ENCODE measurements at regions not wholly inside any gene's neighbourhood (a gene's known extent, or its start where the extent isn't known, plus 50 kb on each side); places are given as distances from the start of the nearest gene placed in this dataset.
"Not testable (repeated sequence)": the region's sequence is repeated elsewhere in the genome, so short reads cannot be mapped to it uniquely, and the experiment has no call there.

DNA sequence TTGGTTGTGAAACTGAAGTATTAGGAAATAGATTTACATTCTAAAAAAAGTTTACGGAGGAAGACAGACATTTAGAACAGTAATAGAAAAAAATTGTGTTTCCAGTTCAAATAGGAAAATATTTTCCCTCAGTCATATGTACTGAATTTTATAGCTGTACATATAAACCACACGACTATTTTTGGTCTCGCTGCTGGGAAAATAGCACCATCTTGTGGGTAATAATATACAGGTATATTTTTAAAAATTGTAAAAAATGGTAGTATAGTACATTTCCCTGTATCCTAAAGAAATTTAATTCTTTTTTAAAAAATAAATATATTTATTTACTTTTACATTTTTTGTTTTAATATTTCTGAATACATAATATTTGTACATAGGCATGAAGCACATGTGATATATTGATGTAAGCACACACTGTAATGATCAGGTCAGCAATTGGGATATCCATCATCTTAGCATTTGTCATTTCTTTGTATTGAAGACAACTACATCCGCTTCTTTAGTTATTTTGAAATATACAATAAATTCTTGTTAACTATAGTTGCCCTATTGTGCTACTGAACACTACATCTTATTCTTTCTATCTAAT lies 168.6 kb downstream of the ALX1 start:
- H3K27ac ChIP-seq (ENCODE audit: low read depth in 2 of 2, low read length in 1 of 2): no peak overlapping the region
- H3K4me3 ChIP-seq (ENCODE audit: low read depth in 1 of 2, low read length in 2 of 2): no peak overlapping the region
- H3K27me3 ChIP-seq (ENCODE audit: control insufficient read depth in 1 of 2, insufficient read depth in 2 of 2, low read length in 2 of 2): no peaks in the 10 kb centered on the region
- WGBS, 2 donors: 41 to 43% methylated on average over 4 of the region's 4 CpGs
- no peaks in the 10 kb centered on the region for H3K36me3 ChIP-seq (ENCODE audit: control insufficient read depth in 2 of 2, insufficient read depth in 2 of 2, low read length in 1 of 2)
- no peaks in the 10 kb centered on the region for H3K9me3 ChIP-seq (ENCODE audit: control insufficient read depth in 2 of 2, insufficient read depth in 1 of 2, low read depth in 1 of 2, low read length in 1 of 2)
- no peaks in the 10 kb centered on the region for H3K4me1 ChIP-seq (ENCODE audit: control insufficient read depth in 2 of 2, insufficient read depth in 2 of 2, low read length in 1 of 2)

DNA sequence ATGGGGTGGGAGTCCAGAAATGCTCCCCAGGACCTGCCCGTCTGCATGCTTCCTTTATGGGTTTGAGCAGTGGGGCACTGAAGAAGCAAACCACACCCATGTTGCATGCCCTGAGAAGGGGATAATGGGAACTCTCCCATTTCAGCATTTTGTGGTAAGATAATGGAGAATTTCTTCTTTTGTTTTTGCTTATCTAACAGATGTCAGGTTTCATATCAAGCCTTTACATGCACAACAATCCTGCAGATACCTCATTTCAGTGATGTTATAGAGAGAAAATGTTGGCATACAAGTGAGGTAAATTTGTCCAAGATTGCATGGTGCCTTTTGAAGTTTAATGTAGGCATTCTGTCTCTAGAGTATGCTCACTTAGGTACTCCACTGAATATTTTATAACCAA lies 177.0 kb downstream of the ALX1 start:
- Histone ChIP-seq H3K36me3 (ENCODE audit: control insufficient read depth in 2 of 2, insufficient read depth in 2 of 2, low read length in 1 of 2) (no peaks in the 10 kb centered on the region), H3K27ac (ENCODE audit: low read depth in 2 of 2, low read length in 1 of 2) (no peak overlapping the region), H3K27me3 (ENCODE audit: control insufficient read depth in 1 of 2, insufficient read depth in 2 of 2, low read length in 2 of 2) (no peaks in the 10 kb centered on the region), H3K9me3 (ENCODE audit: control insufficient read depth in 2 of 2, insufficient read depth in 1 of 2, low read depth in 1 of 2, low read length in 1 of 2) (no peaks in the 10 kb centered on the region), H3K4me3 (ENCODE audit: low read depth in 1 of 2, low read length in 2 of 2) (no peak overlapping the region), H3K4me1 (ENCODE audit: control insufficient read depth in 2 of 2, insufficient read depth in 2 of 2, low read length in 1 of 2) (no peaks in the 10 kb centered on the region)
- WGBS, 2 donors: 80 to 82% methylated on average over 1 of the region's 1 CpG

- H3K36me3 ChIP-seq (ENCODE audit: control insufficient read depth in 2 of 2, insufficient read depth in 2 of 2, low read length in 1 of 2): no peaks in the 10 kb centered on the region
- no peak overlapping the region for H3K27ac ChIP-seq (ENCODE audit: low read depth in 2 of 2, low read length in 1 of 2)
- H3K27me3 ChIP-seq (ENCODE audit: control insufficient read depth in 1 of 2, insufficient read depth in 2 of 2, low read length in 2 of 2): no peaks in the 10 kb centered on the region
- WGBS, 2 donors: 55 to 72% methylated on average over 4 of the region's 4 CpGs
- no peak overlapping the region for H3K4me3 ChIP-seq (ENCODE audit: low read depth in 1 of 2, low read length in 2 of 2)
- no peaks in the 10 kb centered on the region for H3K4me1 ChIP-seq (ENCODE audit: control insufficient read depth in 2 of 2, insufficient read depth in 2 of 2, low read length in 1 of 2)
- no peaks in the 10 kb centered on the region for H3K9me3 ChIP-seq (ENCODE audit: control insufficient read depth in 2 of 2, insufficient read depth in 1 of 2, low read depth in 1 of 2, low read length in 1 of 2)
Observed at GRCh38 chr12:85461127-85461526, 181.1 kb downstream of the ALX1 start.

GRCh38 chr12:85462888-85463287 lies 182.9 kb downstream of the ALX1 start:
- Histone ChIP-seq H3K4me1 (ENCODE audit: control insufficient read depth in 2 of 2, insufficient read depth in 2 of 2, low read length in 1 of 2) (no peaks in the 10 kb centered on the region), H3K27me3 (ENCODE audit: control insufficient read depth in 1 of 2, insufficient read depth in 2 of 2, low read length in 2 of 2) (no peaks in the 10 kb centered on the region)
- 60 to 75% methylated on average over 4 of the region's 4 CpGs for WGBS, 2 donors

GRCh38 chr12:85466890-85467289 lies 186.9 kb downstream of the ALX1 start:
- Histone ChIP-seq H3K4me3 (ENCODE audit: low read depth in 1 of 2, low read length in 2 of 2) (no peak overlapping the region), H3K27me3 (ENCODE audit: control insufficient read depth in 1 of 2, insufficient read depth in 2 of 2, low read length in 2 of 2) (no peaks in the 10 kb centered on the region), H3K27ac (ENCODE audit: low read depth in 2 of 2, low read length in 1 of 2) (no peak overlapping the region), H3K4me1 (ENCODE audit: control insufficient read depth in 2 of 2, insufficient read depth in 2 of 2, low read length in 1 of 2) (no peaks in the 10 kb centered on the region), H3K9me3 (ENCODE audit: control insufficient read depth in 2 of 2, insufficient read depth in 1 of 2, low read depth in 1 of 2, low read length in 1 of 2) (no peaks in the 10 kb centered on the region), H3K36me3 (ENCODE audit: control insufficient read depth in 2 of 2, insufficient read depth in 2 of 2, low read length in 1 of 2) (no peaks in the 10 kb centered on the region)

More at GRCh38 chr12:85462888-85463287, 182.9 kb downstream of the ALX1 start:
- Histone ChIP-seq H3K9me3 (ENCODE audit: control insufficient read depth in 2 of 2, insufficient read depth in 1 of 2, low read depth in 1 of 2, low read length in 1 of 2) (no peaks in the 10 kb centered on the region), H3K36me3 (ENCODE audit: control insufficient read depth in 2 of 2, insufficient read depth in 2 of 2, low read length in 1 of 2) (no peaks in the 10 kb centered on the region), H3K4me3 (ENCODE audit: low read depth in 1 of 2, low read length in 2 of 2) (no peak overlapping the region), H3K27ac (ENCODE audit: low read depth in 2 of 2, low read length in 1 of 2) (no peak overlapping the region)

GRCh38 chr12:85468356-85469157 lies 188.5 kb downstream of the ALX1 start:
- WGBS, 2 donors: 12 to 17% methylated on average over 15 of the region's 15 CpGs
- Histone ChIP-seq H3K9me3 (ENCODE audit: control insufficient read depth in 2 of 2, insufficient read depth in 1 of 2, low read depth in 1 of 2, low read length in 1 of 2) (no peaks in the 10 kb centered on the region), H3K27ac (ENCODE audit: low read depth in 2 of 2, low read length in 1 of 2) (no peak overlapping the region), H3K4me3 (ENCODE audit: low read depth in 1 of 2, low read length in 2 of 2) (peak overlapping the region; percentile 17 to 49), H3K36me3 (ENCODE audit: control insufficient read depth in 2 of 2, insufficient read depth in 2 of 2, low read length in 1 of 2) (no peaks in the 10 kb centered on the region), H3K4me1 (ENCODE audit: control insufficient read depth in 2 of 2, insufficient read depth in 2 of 2, low read length in 1 of 2) (no peaks in the 10 kb centered on the region), H3K27me3 (ENCODE audit: control insufficient read depth in 1 of 2, insufficient read depth in 2 of 2, low read length in 2 of 2) (no peaks in the 10 kb centered on the region)

DNA sequence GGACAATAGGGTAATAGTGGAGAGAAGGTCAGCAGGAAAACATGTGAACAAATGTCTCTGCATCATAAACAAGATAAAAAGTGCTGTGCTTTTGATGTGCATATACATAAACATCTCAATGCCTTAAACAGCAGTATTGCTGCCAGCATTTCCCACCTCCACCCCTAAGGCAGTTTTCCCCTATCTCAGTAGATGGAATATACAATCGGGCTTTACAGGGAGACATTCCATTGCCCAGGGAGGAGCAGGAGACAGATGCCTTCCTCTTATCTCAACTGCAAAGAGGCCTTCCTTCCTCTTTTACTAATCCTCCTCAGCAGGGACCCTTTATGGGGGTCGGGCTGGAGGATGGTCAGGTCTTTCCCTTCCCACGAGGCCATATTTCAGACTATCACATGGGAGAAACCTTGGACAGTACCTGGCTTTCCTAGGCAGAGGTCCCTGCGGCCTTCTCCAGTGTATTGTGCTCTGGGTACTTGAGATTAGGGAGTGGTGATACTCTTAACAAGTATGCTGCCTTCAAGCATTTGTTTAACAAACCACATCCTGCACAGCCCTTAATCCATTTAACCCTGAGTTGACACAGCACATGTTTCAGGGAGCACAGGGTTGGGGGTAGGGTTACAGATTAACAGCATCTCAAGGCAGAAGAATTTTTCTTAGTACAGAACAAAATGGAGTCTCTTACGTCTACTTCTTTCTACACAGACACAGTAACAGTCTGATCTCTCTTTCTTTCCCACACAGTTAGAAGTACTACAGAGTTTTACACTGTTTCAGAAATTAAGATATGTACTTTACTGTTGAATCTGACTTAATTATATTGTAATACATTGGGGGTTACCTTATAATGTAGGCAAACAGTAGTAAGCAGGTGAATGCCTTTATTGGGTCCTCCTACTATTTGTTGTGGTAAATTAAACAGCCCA lies 189.4 kb downstream of the ALX1 start:
- not testable (repeated sequence) for H3K36me3 ChIP-seq (ENCODE audit: control insufficient read depth in 2 of 2, insufficient read depth in 2 of 2, low read length in 1 of 2); H3K4me1 ChIP-seq (ENCODE audit: control insufficient read depth in 2 of 2, insufficient read depth in 2 of 2, low read length in 1 of 2); H3K9me3 ChIP-seq (ENCODE audit: control insufficient read depth in 2 of 2, insufficient read depth in 1 of 2, low read depth in 1 of 2, low read length in 1 of 2); H3K27ac ChIP-seq (ENCODE audit: low read depth in 2 of 2, low read length in 1 of 2); H3K27me3 ChIP-seq (ENCODE audit: control insufficient read depth in 1 of 2, insufficient read depth in 2 of 2, low read length in 2 of 2)
- WGBS, 2 donors: 31 to 41% methylated on average over 5 of the region's 5 CpGs
- peak overlapping the region in 1 of 2 donors; percentile 17 for H3K4me3 ChIP-seq (ENCODE audit: low read depth in 1 of 2, low read length in 2 of 2)

DNA sequence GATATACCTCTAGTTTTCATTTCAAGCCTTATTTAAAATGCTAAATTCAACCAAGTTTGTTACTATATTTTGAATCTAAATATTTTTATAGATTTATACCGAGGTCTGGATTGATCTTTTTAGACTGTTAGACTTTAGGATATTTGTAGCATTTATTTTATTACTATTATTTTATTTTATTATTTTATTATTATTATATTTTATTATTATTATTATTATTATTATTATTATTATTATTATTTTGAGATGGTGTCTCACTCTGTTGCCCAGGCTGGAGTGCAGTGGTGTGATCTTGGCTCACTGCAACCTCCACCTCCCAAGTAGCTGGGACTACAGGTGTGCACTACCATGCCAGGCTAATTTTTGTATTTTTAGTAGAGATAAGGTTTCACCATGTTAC lies 195.3 kb downstream of the ALX1 start:
- not testable (repeated sequence) for H3K9me3 ChIP-seq (ENCODE audit: control insufficient read depth in 2 of 2, insufficient read depth in 1 of 2, low read depth in 1 of 2, low read length in 1 of 2); H3K27ac ChIP-seq (ENCODE audit: low read depth in 2 of 2, low read length in 1 of 2); H3K4me3 ChIP-seq (ENCODE audit: low read depth in 1 of 2, low read length in 2 of 2); H3K4me1 ChIP-seq (ENCODE audit: control insufficient read depth in 2 of 2, insufficient read depth in 2 of 2, low read length in 1 of 2); H3K27me3 ChIP-seq (ENCODE audit: control insufficient read depth in 1 of 2, insufficient read depth in 2 of 2, low read length in 2 of 2); H3K36me3 ChIP-seq (ENCODE audit: control insufficient read depth in 2 of 2, insufficient read depth in 2 of 2, low read length in 1 of 2)
- 91 to 97% methylated on average over 1 of the region's 1 CpG for WGBS, 2 donors

DNA sequence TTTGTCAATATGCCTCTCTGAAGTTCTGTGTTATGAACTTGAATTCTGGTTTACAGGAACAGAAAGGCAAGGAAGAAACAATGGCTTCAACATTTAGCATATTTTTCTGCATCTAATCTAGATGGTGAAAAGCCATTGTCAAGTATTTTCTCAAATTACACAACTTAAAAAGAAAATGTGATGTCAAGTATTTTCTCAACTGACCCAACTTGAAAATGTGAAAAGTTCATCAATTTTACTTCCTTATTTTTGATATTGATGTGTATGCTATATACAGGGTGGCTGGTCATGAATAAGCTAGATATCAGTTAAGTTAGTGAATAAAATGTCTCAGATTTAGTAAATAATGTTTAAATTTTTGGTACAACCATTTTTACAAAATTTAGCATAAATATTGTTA lies 196.7 kb downstream of the ALX1 start:
- Histone ChIP-seq H3K27me3 (ENCODE audit: control insufficient read depth in 1 of 2, insufficient read depth in 2 of 2, low read length in 2 of 2) (no peaks in the 10 kb centered on the region), H3K36me3 (ENCODE audit: control insufficient read depth in 2 of 2, insufficient read depth in 2 of 2, low read length in 1 of 2) (no peaks in the 10 kb centered on the region), H3K4me3 (ENCODE audit: low read depth in 1 of 2, low read length in 2 of 2) (no peak overlapping the region), H3K27ac (ENCODE audit: low read depth in 2 of 2, low read length in 1 of 2) (no peak overlapping the region), H3K9me3 (ENCODE audit: control insufficient read depth in 2 of 2, insufficient read depth in 1 of 2, low read depth in 1 of 2, low read length in 1 of 2) (no peaks in the 10 kb centered on the region), H3K4me1 (ENCODE audit: control insufficient read depth in 2 of 2, insufficient read depth in 2 of 2, low read length in 1 of 2) (no peaks in the 10 kb centered on the region)
